IMR-90 (cell line): ENCODE measurements at regions not wholly inside any gene's neighbourhood (a gene's known extent, or its start where the extent isn't known, plus 50 kb on each side); places are given as distances from the start of the nearest gene placed in this dataset.

ENCODE experiments used
- ATAC-seq: fragments of 200-7000 bp; cut with Tn5 transposase; 2 replicates; pipeline ENCODE4 v1.9.1; 2020; ENCODE audit warnings: low read depth, mild to moderate bottlenecking, moderate library complexity
- BruUV-seq: library from RNA; stranded (reverse); fragments of 400-500 nt; replicated peaks from 2 replicates; lab custom pipeline; 2021; lab: Mats Ljungman, UMichigan
- CTCF ChIA-PET: fragments of 300-600 bp; formaldehyde crosslinking; extraction: SDS; loops from one replicate; lab custom pipeline; 2021; ENCODE audit warnings: antibody characterized with exemption; lab: Yijun Ruan, JAX
- POLR2A ChIA-PET: fragments of 300-600 bp; sonication (Branson Sonifier 250); formaldehyde crosslinking; loops from one replicate; lab custom pipeline; 2022; ENCODE audit warnings: antibody characterized with exemption; ENCODE audit not compliant: unreplicated experiment; lab: Charles Lee
- DNase-seq: peaks from one replicate; pipeline ENCODE4 v3.0.0; 2013
- H2AFZ ChIP-seq: replicated peaks from 2 replicates; pipeline ENCODE3; 2013; ENCODE audit warnings: low read length, mild to moderate bottlenecking; ENCODE audit not compliant: poor library complexity
- H2AK5ac ChIP-seq: 2 replicates; pipeline ENCODE4 v1.6.1; 2013; ENCODE audit warnings: low read depth, low read length, inconsistent platforms
- H2AK9ac ChIP-seq: replicated peaks from 2 replicates; pipeline ENCODE3; 2013; ENCODE audit warnings: mild to moderate bottlenecking, low read depth, low read length, moderate library complexity; ENCODE audit not compliant: poor library complexity
- H2BK120ac ChIP-seq: 2 replicates; pipeline ENCODE4 v1.6.1; 2013; ENCODE audit warnings: low read depth, low read length, inconsistent platforms
- H2BK15ac ChIP-seq: 3 replicates; pipeline ENCODE4 v1.6.1; 2013; ENCODE audit warnings: low read depth, low read length, inconsistent platforms
- H2BK20ac ChIP-seq: 2 replicates; pipeline ENCODE4 v1.6.1; 2013; ENCODE audit warnings: low read depth, mild to moderate bottlenecking, inconsistent platforms, low read length, moderate library complexity
- H2BK5ac ChIP-seq: 2 replicates; pipeline ENCODE4 v1.6.1; 2013; ENCODE audit warnings: mild to moderate bottlenecking, low read depth, low read length, inconsistent platforms; ENCODE audit not compliant: poor library complexity, severe bottlenecking
- H3K14ac ChIP-seq: replicated peaks from 2 replicates; pipeline ENCODE4 v1.6.1; 2013; ENCODE audit warnings: low read depth, low read length, inconsistent platforms
- H3K18ac ChIP-seq: 2 replicates; pipeline ENCODE4 v1.6.1; 2013; ENCODE audit warnings: low read depth, low read length, control low read depth
- H3K23ac ChIP-seq: 2 replicates; pipeline ENCODE4 v1.6.1; 2013; ENCODE audit warnings: low read depth, low read length, inconsistent platforms
- H3K27ac ChIP-seq: 2 replicates; pipeline ENCODE4 v1.5.1; 2013; ENCODE audit warnings: mild to moderate bottlenecking, control low read depth, low read length; ENCODE audit not compliant: insufficient read depth
- H3K27me3 ChIP-seq: 2 replicates; pipeline ENCODE4 v1.6.1; 2013; ENCODE audit warnings: low read length; ENCODE audit not compliant: control insufficient read depth, insufficient read depth
- H3K36me3 ChIP-seq: 2 replicates; pipeline ENCODE4 v1.6.1; 2013; ENCODE audit warnings: low read length, mixed read lengths; ENCODE audit not compliant: control insufficient read depth, insufficient read depth
- H3K4ac ChIP-seq: 2 replicates; pipeline ENCODE4 v1.6.1; 2013; ENCODE audit warnings: low read depth, low read length, inconsistent platforms
- H3K4me1 ChIP-seq: 2 replicates; pipeline ENCODE4 v1.6.1; 2013; ENCODE audit warnings: low read length, mixed read lengths; ENCODE audit not compliant: control insufficient read depth, insufficient read depth
- H3K4me2 ChIP-seq: 2 replicates; pipeline ENCODE4 v1.6.1; 2013; ENCODE audit warnings: low read depth, mild to moderate bottlenecking, control low read depth, low read length, moderate library complexity
- H3K4me3 ChIP-seq: 2 replicates; pipeline ENCODE4 v1.5.1; 2013; ENCODE audit warnings: low read depth, mild to moderate bottlenecking, control low read depth, low read length, moderate library complexity; ENCODE audit not compliant: insufficient read depth
- H3K56ac ChIP-seq: 2 replicates; pipeline ENCODE4 v1.6.1; 2013; ENCODE audit warnings: low read length, inconsistent platforms; ENCODE audit not compliant: insufficient read depth; ENCODE audit errors: extremely low read depth
- H3K79me1 ChIP-seq, 2 experiments: 2 replicates each; pipeline ENCODE4 v1.6.1; 2013; ENCODE audit warnings: low read length in 2 of 2, inconsistent platforms in 1 of 2, low read depth in 1 of 2
- H3K9ac ChIP-seq: 2 replicates; pipeline ENCODE4 v1.6.1; 2013; ENCODE audit warnings: low read depth, low read length, control low read depth
- H3K9me1 ChIP-seq: 2 replicates; pipeline ENCODE4 v1.6.1; 2013; ENCODE audit warnings: low read length, inconsistent platforms; ENCODE audit not compliant: insufficient read depth
- H3K9me3 ChIP-seq: 2 replicates; pipeline ENCODE4 v1.6.1; 2013; ENCODE audit warnings: low read length; ENCODE audit not compliant: control insufficient read depth, insufficient read depth
- H4K20me1 ChIP-seq: 2 replicates; pipeline ENCODE4 v1.6.1; 2013; ENCODE audit warnings: low read length, inconsistent platforms; ENCODE audit not compliant: insufficient read depth
- H4K5ac ChIP-seq: 2 replicates; pipeline ENCODE4 v1.6.1; 2013; ENCODE audit warnings: mild to moderate bottlenecking, low read depth, low read length, control low read depth
- H4K8ac ChIP-seq, 2 experiments: 2 replicates each; pipeline ENCODE4 v1.6.1; 2013; ENCODE audit warnings: low read depth in 2 of 2, low read length in 2 of 2, control low read depth in 1 of 2, inconsistent platforms in 1 of 2
- H4K91ac ChIP-seq: 2 replicates; pipeline ENCODE4 v1.6.1; 2013; ENCODE audit warnings: low read depth, low read length, inconsistent platforms; ENCODE audit not compliant: insufficient read depth
- BHLHE40 ChIP-seq: fragments of 150-350 bp; IDR thresholded peaks from 2 replicates; pipeline ENCODE4 v1.6.1; 2016; ENCODE audit warnings: mild to moderate bottlenecking, low read depth, low read length
- CEBPB ChIP-seq: IDR thresholded peaks from 2 replicates; pipeline ENCODE4 v1.6.1; 2012; ENCODE audit warnings: low read depth, low read length, improper control_type of control experiment
- CHD1 ChIP-seq: IDR thresholded peaks from 2 replicates; pipeline ENCODE4 v1.6.1; 2012; ENCODE audit warnings: low read depth, low read length, improper control_type of control experiment
- FOS ChIP-seq: fragments of 150-350 bp; IDR thresholded peaks from 2 replicates; pipeline ENCODE4 v1.6.1; 2016; ENCODE audit warnings: low read depth, low read length
- MAFK ChIP-seq: IDR thresholded peaks from 2 replicates; pipeline ENCODE4 v1.6.1; 2012; ENCODE audit warnings: low read depth, low read length, improper control_type of control experiment
- MAZ ChIP-seq: IDR thresholded peaks from 2 replicates; pipeline ENCODE4 v1.6.1; 2012; ENCODE audit warnings: low read depth, mild to moderate bottlenecking, low read length, improper control_type of control experiment, moderate library complexity, borderline replicate concordance
- MXI1 ChIP-seq: IDR thresholded peaks from 2 replicates; pipeline ENCODE4 v1.6.1; 2012; ENCODE audit warnings: low read depth, mild to moderate bottlenecking, low read length, moderate library complexity, borderline replicate concordance
- NFE2L2 ChIP-seq: fragments of 150-350 bp; IDR thresholded peaks from 2 replicates; pipeline ENCODE4 v1.6.1; 2016; ENCODE audit warnings: low read depth, mild to moderate bottlenecking, low read length
- POLR2A ChIP-seq: IDR thresholded peaks from 2 replicates; pipeline ENCODE4 v1.6.1; 2012; ENCODE audit warnings: mild to moderate bottlenecking, low read depth, low read length
- RAD21 ChIP-seq: IDR thresholded peaks from 2 replicates; pipeline ENCODE4 v1.6.1; 2012; ENCODE audit warnings: low read length, improper control_type of control experiment
- RCOR1 ChIP-seq: IDR thresholded peaks from 2 replicates; pipeline ENCODE4 v1.6.1; 2012; ENCODE audit warnings: mild to moderate bottlenecking, low read length, improper control_type of control experiment; ENCODE audit not compliant: insufficient replicate concordance
- RFX5 ChIP-seq: IDR thresholded peaks from 2 replicates; pipeline ENCODE4 v1.8.0; 2012; ENCODE audit warnings: low read depth, mild to moderate bottlenecking, low read length, moderate library complexity
- SMC3 ChIP-seq: fragments of 150-350 bp; IDR thresholded peaks from 2 replicates; pipeline ENCODE4 v1.6.1; 2016; ENCODE audit warnings: low read depth, mild to moderate bottlenecking, antibody characterized with exemption, low read length, moderate library complexity
- USF2 ChIP-seq: fragments of 150-350 bp; IDR thresholded peaks from 2 replicates; pipeline ENCODE4 v1.6.1; 2017; ENCODE audit warnings: mild to moderate bottlenecking, antibody characterized with exemption, low read length, low read depth
- dilution Hi-C: fragments of 300-500 bp; cut with HindIII; formaldehyde crosslinking; loops from one replicate; pipeline ENCODE4 v1.14.3; 2018; ENCODE audit warnings: low sequenced_read_pairs; ENCODE audit not compliant: unreplicated experiment
- in situ Hi-C: fragments of 300-500 bp; cut with MboI; formaldehyde crosslinking; loops from 3 replicates; pipeline ENCODE4 v1.14.3; 2019; ENCODE audit warnings: low sequenced_read_pairs, inconsistent platforms, mixed read lengths
- intact Hi-C: fragments of 100-400 bp; cut with micrococcal nuclease; formaldehyde crosslinking; loops from 2 replicates; pipeline ENCODE4 v1.10.0; 2022
- TF ChIP-seq, protein P1 (sequence below): conservative IDR thresholded peaks from 2 replicates; pipeline ENCODE4 v1.5.1; 2012; ENCODE audit warnings: mild to moderate bottlenecking, low read depth, low read length, improper control_type of control experiment
- TF ChIP-seq, protein P2 (sequence below): fragments of 150-350 bp; IDR thresholded peaks from 2 replicates; pipeline ENCODE4 v1.6.1; 2016; ENCODE audit warnings: low read depth, mild to moderate bottlenecking, low read length, moderate library complexity, borderline replicate concordance

- Histone ChIP-seq H4K20me1 (no peaks in the 10 kb centered on the region), H3K36me3 (no peaks in the 10 kb centered on the region), H3K27me3 (no peaks in the 10 kb centered on the region), H3K4me1 (peaks cover 11% of the 10 kb centered on the region), H3K9ac (no peak overlapping the region), H3K79me1 (no peaks in the 10 kb centered on the region), H3K9me3 (no peaks in the 10 kb centered on the region), H3K27ac (no peak overlapping the region), H3K4me2 (no peak overlapping the region), H3K4ac (no peak overlapping the region), H3K14ac (no peak overlapping the region), H3K18ac (no peak overlapping the region), H4K91ac (no peak overlapping the region), H2BK5ac (no peak overlapping the region), H4K5ac (no peak overlapping the region), H2BK120ac (0 out of 2 replicates have a peak overlapping the region, but pooled peaks have one; percentile 5), H2AFZ (no peak overlapping the region), H3K9me1 (peaks cover 4% of the 10 kb centered on the region; the same call in 1 of the 2 replicates), H2BK15ac (0 out of 3 replicates have a peak overlapping the region, but pooled peaks have one; percentile 20), H2BK20ac (no peak overlapping the region), H2AK5ac (no peak overlapping the region), H3K23ac (no peak overlapping the region), H3K4me3 (no peak overlapping the region), H4K8ac (no peak overlapping the region), H3K56ac (no peak overlapping the region), H2AK9ac (no peak overlapping the region)
- intact Hi-C loops (no loop called here), in situ Hi-C loops (no loop called here), dilution Hi-C loops (no loop called here)
- ChIA-PET POLR2A (no interaction called here), CTCF (no interaction called here)
- TF ChIP-seq FOS (no peak), MXI1 (no peak), CHD1 (no peak), RAD21 (no peak), SMC3 (no peak), POLR2A (no peak), NFE2L2 (no peak), MAZ (no peak), USF2 (no peak), RCOR1 (no peak), RFX5 (no peak), BHLHE40 (no peak), MAFK (no peak), CEBPB (no peak)
- TF ChIP-seq, protein P1, sequence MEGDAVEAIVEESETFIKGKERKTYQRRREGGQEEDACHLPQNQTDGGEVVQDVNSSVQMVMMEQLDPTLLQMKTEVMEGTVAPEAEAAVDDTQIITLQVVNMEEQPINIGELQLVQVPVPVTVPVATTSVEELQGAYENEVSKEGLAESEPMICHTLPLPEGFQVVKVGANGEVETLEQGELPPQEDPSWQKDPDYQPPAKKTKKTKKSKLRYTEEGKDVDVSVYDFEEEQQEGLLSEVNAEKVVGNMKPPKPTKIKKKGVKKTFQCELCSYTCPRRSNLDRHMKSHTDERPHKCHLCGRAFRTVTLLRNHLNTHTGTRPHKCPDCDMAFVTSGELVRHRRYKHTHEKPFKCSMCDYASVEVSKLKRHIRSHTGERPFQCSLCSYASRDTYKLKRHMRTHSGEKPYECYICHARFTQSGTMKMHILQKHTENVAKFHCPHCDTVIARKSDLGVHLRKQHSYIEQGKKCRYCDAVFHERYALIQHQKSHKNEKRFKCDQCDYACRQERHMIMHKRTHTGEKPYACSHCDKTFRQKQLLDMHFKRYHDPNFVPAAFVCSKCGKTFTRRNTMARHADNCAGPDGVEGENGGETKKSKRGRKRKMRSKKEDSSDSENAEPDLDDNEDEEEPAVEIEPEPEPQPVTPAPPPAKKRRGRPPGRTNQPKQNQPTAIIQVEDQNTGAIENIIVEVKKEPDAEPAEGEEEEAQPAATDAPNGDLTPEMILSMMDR = no peak
- TF ChIP-seq, protein P2, sequence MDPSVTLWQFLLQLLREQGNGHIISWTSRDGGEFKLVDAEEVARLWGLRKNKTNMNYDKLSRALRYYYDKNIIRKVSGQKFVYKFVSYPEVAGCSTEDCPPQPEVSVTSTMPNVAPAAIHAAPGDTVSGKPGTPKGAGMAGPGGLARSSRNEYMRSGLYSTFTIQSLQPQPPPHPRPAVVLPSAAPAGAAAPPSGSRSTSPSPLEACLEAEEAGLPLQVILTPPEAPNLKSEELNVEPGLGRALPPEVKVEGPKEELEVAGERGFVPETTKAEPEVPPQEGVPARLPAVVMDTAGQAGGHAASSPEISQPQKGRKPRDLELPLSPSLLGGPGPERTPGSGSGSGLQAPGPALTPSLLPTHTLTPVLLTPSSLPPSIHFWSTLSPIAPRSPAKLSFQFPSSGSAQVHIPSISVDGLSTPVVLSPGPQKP = no peak
- BruUV-seq = no TSS peak
- no peak for DNase-seq
- ATAC-seq = no peak
Observed at GRCh38 chr10:89121764-89122020, 85.4 kb downstream of the CH25H start.
